Karpas-422 (cell line): ENCODE measurements at regions not wholly inside any gene's neighbourhood (a gene's known extent, or its start where the extent isn't known, plus 50 kb on each side); places are given as distances from the start of the nearest gene placed in this dataset.

ENCODE experiments used
- DNase-seq: peaks from one replicate; pipeline ENCODE4 v3.0.0-alpha.2; 2015
- H2AFZ ChIP-seq: fragments of 200-600 bp; sonication (generic); 2 replicates; pipeline ENCODE4 v1.6.1; 2014; ENCODE audit warnings: antibody characterized with exemption, low read length, mixed read lengths
- H3K27ac ChIP-seq: fragments of 200-600 bp; sonication (generic); 2 replicates; pipeline ENCODE4 v1.5.1; 2014; ENCODE audit warnings: mild to moderate bottlenecking, low read length, moderate library complexity
- H3K27me3 ChIP-seq: fragments of 200-600 bp; sonication (generic); 2 replicates; pipeline ENCODE4 v1.6.1; 2014; ENCODE audit warnings: low read length, mixed read lengths
- H3K36me3 ChIP-seq: fragments of 200-600 bp; sonication (generic); 2 replicates; pipeline ENCODE4 v1.6.1; 2014; ENCODE audit warnings: low read length, mixed read lengths; ENCODE audit not compliant: insufficient read depth
- H3K4me1 ChIP-seq: fragments of 200-600 bp; sonication (generic); 2 replicates; pipeline ENCODE4 v1.6.1; 2014; ENCODE audit warnings: mild to moderate bottlenecking, low read length, mixed read lengths
- H3K4me2 ChIP-seq: fragments of 200-600 bp; sonication (generic); 2 replicates; pipeline ENCODE4 v1.6.1; 2014; ENCODE audit warnings: low read length, low read depth, mild to moderate bottlenecking; ENCODE audit not compliant: poor library complexity, severe bottlenecking
- H3K4me3 ChIP-seq: fragments of 200-600 bp; sonication (generic); 2 replicates; pipeline ENCODE4 v1.5.1; 2014; ENCODE audit warnings: mild to moderate bottlenecking, antibody characterized with exemption, low read length, mixed read lengths
- H3K79me2 ChIP-seq: fragments of 200-600 bp; sonication (generic); 2 replicates; pipeline ENCODE4 v1.6.1; 2014; ENCODE audit warnings: mild to moderate bottlenecking, low read length, mixed read lengths
- H3K9ac ChIP-seq: fragments of 200-600 bp; sonication (generic); 2 replicates; pipeline ENCODE4 v1.6.0; 2014; ENCODE audit warnings: low read length
- H3K9me2 ChIP-seq: fragments of 200-600 bp; sonication (generic), shearing (Covaris generic); replicated peaks from 2 replicates; pipeline ENCODE4 v1.6.0; 2014; ENCODE audit warnings: mild to moderate bottlenecking, low read length, moderate library complexity; ENCODE audit not compliant: insufficient read depth
- H3K9me3 ChIP-seq: fragments of 300-700, 200-600 bp; sonication (generic); 2 replicates; pipeline ENCODE4 v1.6.1; 2014; ENCODE audit warnings: low read length, mixed read lengths
- H4K20me1 ChIP-seq: fragments of 200-600 bp; sonication (generic); 2 replicates; pipeline ENCODE4 v1.6.1; 2014; ENCODE audit warnings: mild to moderate bottlenecking, antibody characterized with exemption, low read length, low read depth; ENCODE audit not compliant: insufficient read depth

DNA sequence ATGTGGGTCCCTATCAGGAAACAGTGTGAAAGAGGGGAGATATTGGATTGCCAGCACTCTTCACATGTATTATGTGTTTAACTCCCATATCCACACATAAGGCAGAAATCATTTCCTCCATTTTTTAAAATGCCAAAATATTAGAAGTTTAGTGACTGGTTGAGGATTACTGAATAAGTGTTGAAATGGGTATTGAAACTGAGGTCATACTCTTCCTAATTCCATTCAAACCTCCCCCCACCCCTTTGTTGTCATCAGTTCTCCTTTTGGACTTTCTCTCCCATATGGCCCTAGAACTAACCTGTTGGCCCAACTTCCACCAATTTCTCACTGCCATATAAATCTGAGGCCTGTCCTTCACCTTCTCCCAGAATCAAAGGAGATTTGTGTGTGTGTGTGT, 81.6 kb downstream of the EVX1 start:
- Histone ChIP-seq H3K9me2 (no peaks in the 10 kb centered on the region), H3K9ac (no peak overlapping the region), H4K20me1 (no peaks in the 10 kb centered on the region), H3K27me3 (0 out of 2 replicates have a peak, but pooled peaks cover 3% of the 10 kb centered on the region), H2AFZ (no peak overlapping the region), H3K36me3 (no peaks in the 10 kb centered on the region), H3K4me2 (no peak overlapping the region), H3K4me3 (no peak overlapping the region), H3K27ac (no peak overlapping the region), H3K79me2 (no peaks in the 10 kb centered on the region), H3K4me1 (no peaks in the 10 kb centered on the region; the same call in 1 of the 2 replicates), H3K9me3 (no peaks in the 10 kb centered on the region)
- DNase-seq: no peak

DNA sequence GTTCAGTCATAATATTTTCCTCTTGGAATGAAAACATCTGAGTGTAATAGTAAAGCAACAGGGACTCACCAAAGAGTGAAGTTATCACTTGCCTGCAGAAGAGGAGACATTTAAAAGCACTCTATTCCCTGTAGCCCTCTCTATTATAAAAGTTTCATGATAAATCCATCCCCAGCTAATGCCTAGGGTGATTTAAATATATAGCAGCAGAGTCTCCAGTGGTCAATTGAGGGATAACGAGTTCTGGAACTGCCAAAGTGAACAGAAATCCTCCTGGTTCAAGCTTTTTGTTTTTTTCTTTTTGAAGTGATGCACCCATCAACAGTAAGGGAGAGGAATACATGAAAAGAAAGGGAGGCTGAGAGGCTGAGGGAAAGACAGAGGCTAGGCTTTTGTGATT, 87.3 kb downstream of the EVX1 start:
- H3K4me3 ChIP-seq: no peak overlapping the region
- H3K27me3 ChIP-seq: 0 out of 2 replicates have a peak, but pooled peaks cover 3% of the 10 kb centered on the region
- no peak overlapping the region for H3K9ac ChIP-seq
- no peak overlapping the region for H3K27ac ChIP-seq
- H3K9me2 ChIP-seq: no peaks in the 10 kb centered on the region
- H3K9me3 ChIP-seq: no peaks in the 10 kb centered on the region
- H3K4me1 ChIP-seq: no peaks in the 10 kb centered on the region; the same call in 1 of the 2 replicates
- DNase-seq: no peak
- H3K36me3 ChIP-seq: no peaks in the 10 kb centered on the region
- H3K79me2 ChIP-seq: no peaks in the 10 kb centered on the region
- no peak overlapping the region for H3K4me2 ChIP-seq
- H2AFZ ChIP-seq: no peak overlapping the region
- H4K20me1 ChIP-seq: no peaks in the 10 kb centered on the region

DNA sequence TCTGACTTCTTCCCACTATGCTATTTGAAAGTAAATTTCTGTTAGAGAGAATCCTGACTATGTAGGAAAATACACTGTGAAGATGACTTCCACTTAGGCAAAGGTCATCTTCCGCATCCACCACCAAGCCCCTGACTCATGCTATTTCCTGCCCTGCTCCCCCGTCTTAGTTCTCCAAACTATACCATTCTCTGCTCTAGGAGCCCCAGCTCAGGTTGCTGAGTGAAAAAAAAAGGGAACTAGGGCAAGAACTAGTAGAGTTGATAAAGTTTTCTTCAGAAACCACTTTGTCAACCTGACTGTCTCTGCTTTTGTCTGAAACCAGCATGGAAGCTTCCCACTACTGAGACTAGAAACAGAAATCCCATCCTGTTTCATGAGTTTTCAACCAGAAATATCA, 96.9 kb downstream of the EVX1 start:
- peak; percentile 43 for DNase-seq
- H3K4me2 ChIP-seq: no peak overlapping the region
- H4K20me1 ChIP-seq: no peaks in the 10 kb centered on the region
- no peak overlapping the region for H2AFZ ChIP-seq
- H3K9me2 ChIP-seq: no peaks in the 10 kb centered on the region
- no peak overlapping the region for H3K4me3 ChIP-seq
- H3K79me2 ChIP-seq: no peaks in the 10 kb centered on the region
- H3K27me3 ChIP-seq: no peaks in the 10 kb centered on the region
- no peaks in the 10 kb centered on the region for H3K9me3 ChIP-seq
- no peaks in the 10 kb centered on the region for H3K36me3 ChIP-seq
- H3K9ac ChIP-seq: no peak overlapping the region
- no peak overlapping the region for H3K27ac ChIP-seq
- no peaks in the 10 kb centered on the region for H3K4me1 ChIP-seq

GRCh38 chr7:27344471-27344870, 101.9 kb downstream of the EVX1 start:
- Histone ChIP-seq H3K27ac (no peak overlapping the region), H3K79me2 (no peaks in the 10 kb centered on the region), H4K20me1 (no peaks in the 10 kb centered on the region), H3K4me1 (no peaks in the 10 kb centered on the region), H3K27me3 (no peaks in the 10 kb centered on the region), H3K4me3 (no peak overlapping the region), H3K9me2 (no peaks in the 10 kb centered on the region), H2AFZ (no peak overlapping the region), H3K9me3 (no peaks in the 10 kb centered on the region), H3K36me3 (no peaks in the 10 kb centered on the region), H3K9ac (no peak overlapping the region), H3K4me2 (no peak overlapping the region)
- DNase-seq: no peak

- H3K9ac ChIP-seq: no peak overlapping the region
- H3K9me2 ChIP-seq: no peaks in the 10 kb centered on the region
- H3K9me3 ChIP-seq: no peaks in the 10 kb centered on the region
- H3K4me2 ChIP-seq: no peak overlapping the region
- no peak overlapping the region for H2AFZ ChIP-seq
- no peaks in the 10 kb centered on the region for H3K36me3 ChIP-seq
- no peak overlapping the region for H3K27ac ChIP-seq
- H3K4me1 ChIP-seq: no peaks in the 10 kb centered on the region
- H3K27me3 ChIP-seq: no peaks in the 10 kb centered on the region
- DNase-seq: no peak
- no peak overlapping the region for H3K4me3 ChIP-seq
- H4K20me1 ChIP-seq: no peaks in the 10 kb centered on the region
- H3K79me2 ChIP-seq: no peaks in the 10 kb centered on the region
These were observed 102.7 kb downstream of the EVX1 start for GRCh38 chr7:27345164-27345887.

GRCh38 chr7:27345997-27346396, 103.4 kb downstream of the EVX1 start:
- H3K4me3 ChIP-seq: no peak overlapping the region
- no peak for DNase-seq
- no peaks in the 10 kb centered on the region for H3K79me2 ChIP-seq
- H2AFZ ChIP-seq: no peak overlapping the region
- no peaks in the 10 kb centered on the region for H4K20me1 ChIP-seq
- no peaks in the 10 kb centered on the region for H3K9me2 ChIP-seq
- H3K9me3 ChIP-seq: no peaks in the 10 kb centered on the region
- H3K27me3 ChIP-seq: no peaks in the 10 kb centered on the region
- no peaks in the 10 kb centered on the region for H3K36me3 ChIP-seq
- H3K4me1 ChIP-seq: no peaks in the 10 kb centered on the region
- no peak overlapping the region for H3K4me2 ChIP-seq
- H3K27ac ChIP-seq: no peak overlapping the region
- H3K9ac ChIP-seq: no peak overlapping the region

DNA sequence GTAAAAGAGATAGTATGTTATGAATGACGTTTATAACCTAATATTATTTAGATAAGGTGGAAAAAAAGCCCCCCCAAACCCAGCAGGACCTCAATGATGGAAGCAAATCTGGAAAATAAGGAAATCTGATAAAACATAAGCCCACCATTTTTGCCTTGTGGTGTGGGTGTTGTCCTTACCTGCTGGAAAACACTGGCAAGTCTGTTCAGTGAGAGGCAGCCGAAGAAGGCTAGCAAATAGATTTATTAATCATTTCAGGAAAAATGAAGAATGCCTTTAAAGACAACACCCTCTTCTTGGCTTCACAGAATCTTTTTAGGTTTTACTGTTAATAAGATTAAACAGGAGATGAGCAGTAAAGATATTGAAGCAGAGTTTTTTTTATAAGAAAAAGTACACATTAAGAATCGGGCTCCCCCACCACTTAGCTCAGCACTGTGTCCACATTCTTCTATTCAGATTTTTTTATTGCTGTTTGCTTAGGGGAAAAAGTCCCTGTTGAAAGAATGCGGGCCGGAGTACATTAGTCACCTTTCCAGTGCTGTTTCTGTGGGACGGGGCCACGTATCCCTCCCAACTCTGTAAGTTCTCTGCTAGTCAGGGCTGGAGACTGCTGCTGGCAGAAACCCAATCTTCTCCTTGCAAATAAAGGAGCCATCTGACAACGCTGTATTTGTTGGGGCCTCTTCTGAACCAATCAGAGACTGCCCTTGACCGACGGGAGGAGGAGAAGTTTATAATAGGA, 104.1 kb downstream of the EVX1 start:
- Histone ChIP-seq H3K4me1 (peaks cover 5% of the 10 kb centered on the region), H2AFZ (no peak overlapping the region), H3K9me2 (no peaks in the 10 kb centered on the region), H3K27me3 (no peaks in the 10 kb centered on the region), H4K20me1 (no peaks in the 10 kb centered on the region), H3K9ac (no peak overlapping the region), H3K27ac (no peak overlapping the region), H3K4me3 (no peak overlapping the region), H3K79me2 (no peaks in the 10 kb centered on the region), H3K36me3 (no peaks in the 10 kb centered on the region), H3K9me3 (no peaks in the 10 kb centered on the region), H3K4me2 (no peak overlapping the region)
- DNase-seq: no peak

GRCh38 chr7:27347276-27347640, 104.7 kb downstream of the EVX1 start:
- Histone ChIP-seq H2AFZ (no peak overlapping the region), H3K4me3 (no peak overlapping the region), H3K27me3 (no peaks in the 10 kb centered on the region), H3K4me1 (peaks cover 11% of the 10 kb centered on the region), H3K27ac (no peak overlapping the region), H3K4me2 (no peak overlapping the region), H4K20me1 (no peaks in the 10 kb centered on the region), H3K79me2 (no peaks in the 10 kb centered on the region), H3K9ac (no peak overlapping the region), H3K9me3 (no peaks in the 10 kb centered on the region), H3K36me3 (no peaks in the 10 kb centered on the region), H3K9me2 (no peaks in the 10 kb centered on the region)
- no peak for DNase-seq
